Ishikawa (cell line): ENCODE measurements at regions not wholly inside any gene's neighbourhood (a gene's known extent, or its start where the extent isn't known, plus 50 kb on each side); places are given as distances from the start of the nearest gene placed in this dataset.

Experiments used
- CEBPB ChIP-seq: IDR thresholded peaks from 2 replicates; pipeline ENCODE4 v1.6.1; 2012
- CREB1 ChIP-seq: IDR thresholded peaks from 2 replicates; pipeline ENCODE4 v1.6.1; 2012; ENCODE audit warnings: low read depth
- EGR1 ChIP-seq: IDR thresholded peaks from 2 replicates; pipeline ENCODE4 v1.6.1; 2012
- EP300 ChIP-seq: IDR thresholded peaks from 2 replicates; pipeline ENCODE4 v1.6.1; 2012; ENCODE audit warnings: borderline replicate concordance
- FOXM1 ChIP-seq: IDR thresholded peaks from 2 replicates; pipeline ENCODE4 v1.6.1; 2012; ENCODE audit warnings: low read depth, borderline replicate concordance
- NFIC ChIP-seq: IDR thresholded peaks from 2 replicates; pipeline ENCODE4 v1.6.1; 2012
- RAD21 ChIP-seq: IDR thresholded peaks from 2 replicates; pipeline ENCODE4 v1.6.1; 2012; ENCODE audit warnings: low read depth
- TAF1 ChIP-seq: IDR thresholded peaks from 2 replicates; pipeline ENCODE4 v1.6.1; 2012; ENCODE audit warnings: low read depth, mild to moderate bottlenecking
- TCF12 ChIP-seq: IDR thresholded peaks from 2 replicates; pipeline ENCODE4 v1.6.1; 2012; ENCODE audit warnings: low read depth
- TEAD4 ChIP-seq: IDR thresholded peaks from 2 replicates; pipeline ENCODE4 v1.6.1; 2012
- YY1 ChIP-seq: IDR thresholded peaks from 2 replicates; pipeline ENCODE4 v1.6.1; 2012; ENCODE audit warnings: low read depth
- ZBTB7A ChIP-seq: IDR thresholded peaks from 2 replicates; pipeline ENCODE4 v1.6.1; 2012; ENCODE audit warnings: low read depth
- TF ChIP-seq, protein P1 (sequence below): IDR thresholded peaks from 2 replicates; pipeline ENCODE4 v1.6.1; 2012
- TF ChIP-seq, protein P2 (sequence below): IDR thresholded peaks from 2 replicates; pipeline ENCODE4 v1.6.1; 2012
- TF ChIP-seq, protein P3 (sequence below): IDR thresholded peaks from 2 replicates; pipeline ENCODE4 v1.6.1; 2012; ENCODE audit warnings: low read depth, mild to moderate bottlenecking

DNA sequence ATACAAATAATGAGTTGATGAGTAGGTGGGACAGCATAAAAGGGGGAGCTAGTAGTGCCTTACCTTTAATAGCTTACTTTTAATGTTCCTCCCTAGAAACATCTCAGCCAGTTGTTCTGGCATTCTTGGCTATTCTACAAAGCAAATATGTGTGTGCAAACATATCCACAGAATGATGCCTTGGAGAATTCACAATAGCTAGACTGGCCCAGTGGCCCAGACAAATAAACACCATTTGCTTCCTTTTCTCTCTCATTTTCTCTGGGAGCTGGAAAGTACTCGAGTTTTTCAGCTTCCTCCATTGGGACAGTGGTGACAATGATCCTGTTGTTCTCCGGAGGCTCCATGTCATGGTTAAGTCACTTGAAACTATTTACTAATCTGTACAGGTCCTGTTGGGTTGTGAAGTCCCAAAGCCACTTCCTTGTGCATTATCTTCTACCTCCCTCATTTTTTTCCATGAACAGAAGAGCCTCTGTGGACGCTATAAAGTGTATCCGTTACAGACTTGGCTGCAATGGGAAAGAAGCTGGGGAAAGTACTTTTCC lies 122.9 kb downstream of the DMAC1 start:
- TF ChIP-seq TAF1 (no peak), FOXM1 (no peak), CEBPB (no peak), RAD21 (no peak), TEAD4 (no peak), EGR1 (no peak), TCF12 (no peak), EP300 (no peak), NFIC (no peak), CREB1 (no peak)
- TF ChIP-seq, protein P1, sequence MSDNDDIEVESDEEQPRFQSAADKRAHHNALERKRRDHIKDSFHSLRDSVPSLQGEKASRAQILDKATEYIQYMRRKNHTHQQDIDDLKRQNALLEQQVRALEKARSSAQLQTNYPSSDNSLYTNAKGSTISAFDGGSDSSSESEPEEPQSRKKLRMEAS = no peak
- TF ChIP-seq, protein P2, sequence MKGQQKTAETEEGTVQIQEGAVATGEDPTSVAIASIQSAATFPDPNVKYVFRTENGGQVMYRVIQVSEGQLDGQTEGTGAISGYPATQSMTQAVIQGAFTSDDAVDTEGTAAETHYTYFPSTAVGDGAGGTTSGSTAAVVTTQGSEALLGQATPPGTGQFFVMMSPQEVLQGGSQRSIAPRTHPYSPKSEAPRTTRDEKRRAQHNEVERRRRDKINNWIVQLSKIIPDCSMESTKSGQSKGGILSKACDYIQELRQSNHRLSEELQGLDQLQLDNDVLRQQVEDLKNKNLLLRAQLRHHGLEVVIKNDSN = no peak
- TF ChIP-seq, protein P3, sequence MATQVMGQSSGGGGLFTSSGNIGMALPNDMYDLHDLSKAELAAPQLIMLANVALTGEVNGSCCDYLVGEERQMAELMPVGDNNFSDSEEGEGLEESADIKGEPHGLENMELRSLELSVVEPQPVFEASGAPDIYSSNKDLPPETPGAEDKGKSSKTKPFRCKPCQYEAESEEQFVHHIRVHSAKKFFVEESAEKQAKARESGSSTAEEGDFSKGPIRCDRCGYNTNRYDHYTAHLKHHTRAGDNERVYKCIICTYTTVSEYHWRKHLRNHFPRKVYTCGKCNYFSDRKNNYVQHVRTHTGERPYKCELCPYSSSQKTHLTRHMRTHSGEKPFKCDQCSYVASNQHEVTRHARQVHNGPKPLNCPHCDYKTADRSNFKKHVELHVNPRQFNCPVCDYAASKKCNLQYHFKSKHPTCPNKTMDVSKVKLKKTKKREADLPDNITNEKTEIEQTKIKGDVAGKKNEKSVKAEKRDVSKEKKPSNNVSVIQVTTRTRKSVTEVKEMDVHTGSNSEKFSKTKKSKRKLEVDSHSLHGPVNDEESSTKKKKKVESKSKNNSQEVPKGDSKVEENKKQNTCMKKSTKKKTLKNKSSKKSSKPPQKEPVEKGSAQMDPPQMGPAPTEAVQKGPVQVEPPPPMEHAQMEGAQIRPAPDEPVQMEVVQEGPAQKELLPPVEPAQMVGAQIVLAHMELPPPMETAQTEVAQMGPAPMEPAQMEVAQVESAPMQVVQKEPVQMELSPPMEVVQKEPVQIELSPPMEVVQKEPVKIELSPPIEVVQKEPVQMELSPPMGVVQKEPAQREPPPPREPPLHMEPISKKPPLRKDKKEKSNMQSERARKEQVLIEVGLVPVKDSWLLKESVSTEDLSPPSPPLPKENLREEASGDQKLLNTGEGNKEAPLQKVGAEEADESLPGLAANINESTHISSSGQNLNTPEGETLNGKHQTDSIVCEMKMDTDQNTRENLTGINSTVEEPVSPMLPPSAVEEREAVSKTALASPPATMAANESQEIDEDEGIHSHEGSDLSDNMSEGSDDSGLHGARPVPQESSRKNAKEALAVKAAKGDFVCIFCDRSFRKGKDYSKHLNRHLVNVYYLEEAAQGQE = no peak

DNA sequence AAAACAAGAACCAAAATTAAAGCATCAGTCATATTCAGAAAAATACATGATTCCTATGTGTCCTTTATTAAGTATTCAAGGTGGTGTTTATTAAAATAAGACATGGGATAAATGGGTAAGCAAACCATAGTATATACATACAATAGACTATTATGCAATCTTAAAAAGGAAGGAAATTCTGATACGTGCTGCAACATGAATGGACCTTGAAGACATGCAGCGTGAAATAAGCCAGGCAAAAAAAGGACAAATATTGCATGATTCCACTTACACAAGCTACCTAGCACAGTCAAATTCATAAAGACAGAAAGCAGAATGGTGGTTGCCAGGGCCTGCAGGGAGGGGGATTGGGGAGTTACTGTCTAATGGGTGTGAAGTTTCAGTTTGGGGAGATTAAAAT lies 127.7 kb downstream of the DMAC1 start:
- TF ChIP-seq EP300 = no peak
- no peak for TF ChIP-seq TCF12

DNA sequence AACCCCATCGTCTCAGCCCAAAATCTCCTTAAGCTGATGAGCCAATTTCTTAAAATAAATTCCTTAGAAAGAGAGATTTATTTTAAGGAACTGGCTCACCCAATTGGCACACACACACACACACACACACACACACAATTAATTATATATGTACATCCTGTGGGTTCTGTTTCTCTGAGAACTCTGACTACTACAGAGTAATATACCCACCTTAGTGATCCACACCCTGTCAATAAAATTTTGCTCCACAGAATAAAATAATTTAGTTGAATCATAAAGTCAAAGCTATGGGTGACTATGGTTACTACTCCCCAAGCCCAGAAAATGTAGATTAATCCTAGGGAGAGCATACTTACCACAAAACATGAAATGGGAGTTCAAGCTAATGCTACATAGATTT lies 131.0 kb downstream of the DMAC1 start:
- TF ChIP-seq TEAD4 = no peak
- no peak for TF ChIP-seq TAF1
- TF ChIP-seq CEBPB = no peak
- no peak for TF ChIP-seq NFIC
- TF ChIP-seq FOXM1 = no peak
- TF ChIP-seq EP300 = no peak
- no peak for TF ChIP-seq CREB1
- TF ChIP-seq TCF12 = no peak
- TF ChIP-seq, protein P1 = no peak
- TF ChIP-seq YY1 = no peak

DNA sequence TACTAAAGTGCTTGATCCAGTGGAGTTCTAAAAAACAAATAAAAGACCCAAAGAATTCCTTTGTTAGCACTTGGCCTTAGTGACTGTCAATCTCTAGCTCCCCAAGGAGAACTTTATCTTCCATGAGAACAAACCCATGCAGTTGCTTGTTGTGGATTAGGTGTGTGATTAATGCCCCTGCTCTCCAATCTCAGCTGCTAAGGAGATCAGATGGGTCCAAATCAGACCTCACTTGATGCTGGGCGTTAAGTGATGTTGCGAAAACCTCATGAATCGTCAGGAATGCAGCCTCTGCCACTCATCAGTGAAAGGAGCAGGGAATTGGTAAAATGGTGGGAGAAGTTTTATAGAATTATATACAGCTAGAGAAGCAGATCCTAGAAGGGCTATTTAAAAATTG lies 133.7 kb downstream of the DMAC1 start:
- TF ChIP-seq, protein P2 = no peak
- TF ChIP-seq TCF12 = no peak
- no peak for TF ChIP-seq YY1
- no peak for TF ChIP-seq CEBPB
- TF ChIP-seq NFIC = no peak
- TF ChIP-seq EP300 = no peak
- no peak for TF ChIP-seq TEAD4
- no peak for TF ChIP-seq ZBTB7A
- no peak for TF ChIP-seq RAD21
- TF ChIP-seq, protein P3 = no peak
- TF ChIP-seq EGR1 = no peak
- no peak for TF ChIP-seq CREB1
- no peak for TF ChIP-seq FOXM1
- TF ChIP-seq TAF1 = no peak
- TF ChIP-seq, protein P1 = no peak

DNA sequence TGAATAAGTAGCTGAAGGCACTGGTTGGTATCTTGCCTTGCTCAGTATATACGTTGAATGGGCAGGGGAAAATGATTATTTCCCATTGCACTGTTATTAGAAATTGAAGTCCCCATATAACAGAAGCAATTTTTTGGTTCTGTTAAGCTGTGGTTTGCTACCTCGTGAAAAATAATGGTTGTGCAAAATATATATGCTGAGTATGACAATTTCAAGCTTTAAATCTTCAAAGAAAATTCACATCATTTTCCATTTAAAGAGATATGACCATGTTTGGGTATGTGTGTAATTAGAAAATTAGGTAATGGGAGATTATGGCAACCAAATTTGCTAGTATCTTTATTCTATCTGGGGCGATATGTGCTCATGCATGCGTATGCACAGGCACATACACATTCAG lies 139.8 kb downstream of the DMAC1 start:
- TF ChIP-seq, protein P1 = no peak
- no peak for TF ChIP-seq TAF1
- TF ChIP-seq, protein P2 = no peak
- no peak for TF ChIP-seq RAD21
- no peak for TF ChIP-seq CEBPB
- TF ChIP-seq, protein P3 = no peak
- TF ChIP-seq YY1 = no peak
- no peak for TF ChIP-seq FOXM1
- no peak for TF ChIP-seq CREB1
- no peak for TF ChIP-seq NFIC
- no peak for TF ChIP-seq TEAD4
- TF ChIP-seq ZBTB7A = no peak
- TF ChIP-seq EP300 = no peak
- no peak for TF ChIP-seq EGR1
- TF ChIP-seq TCF12 = no peak
